G401.6 (cell line): ENCODE measurements at regions not wholly inside any gene's neighbourhood (a gene's known extent, or its start where the extent isn't known, plus 50 kb on each side); places are given as distances from the start of the nearest gene placed in this dataset.
A peak's percentile ranks its signal among the peaks of the same experiment; 100 is the strongest.
"Not testable (repeated sequence)": the region's sequence is repeated elsewhere in the genome, so short reads cannot be mapped to it uniquely, and the experiment has no call there.

Source experiments
- FAIRE-seq: peaks from 2 replicates; lab custom pipeline; 2012; peaks lifted over from hg19 to GRCh38; lab: Jason Lieb, UNC

DNA sequence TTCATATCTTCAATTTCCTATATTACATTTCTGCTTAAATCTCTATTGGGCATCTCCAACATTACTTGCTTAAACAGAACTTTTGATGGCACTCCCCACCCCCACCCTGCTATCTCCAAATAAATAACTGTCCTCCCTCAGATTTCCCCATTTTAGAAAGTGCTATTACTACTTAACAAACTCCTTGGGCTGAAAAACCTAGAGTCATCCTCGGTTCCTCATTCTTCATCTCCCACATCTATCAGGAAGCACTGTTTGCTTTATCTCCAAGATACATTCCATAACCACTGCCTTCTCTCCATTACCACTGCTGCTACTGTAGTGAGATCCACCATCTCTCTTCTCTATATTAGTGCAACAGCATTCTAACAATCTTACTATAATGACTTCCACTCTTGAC is 150.4 kb upstream of the CYRIA start:
- FAIRE-seq, result no peak

DNA sequence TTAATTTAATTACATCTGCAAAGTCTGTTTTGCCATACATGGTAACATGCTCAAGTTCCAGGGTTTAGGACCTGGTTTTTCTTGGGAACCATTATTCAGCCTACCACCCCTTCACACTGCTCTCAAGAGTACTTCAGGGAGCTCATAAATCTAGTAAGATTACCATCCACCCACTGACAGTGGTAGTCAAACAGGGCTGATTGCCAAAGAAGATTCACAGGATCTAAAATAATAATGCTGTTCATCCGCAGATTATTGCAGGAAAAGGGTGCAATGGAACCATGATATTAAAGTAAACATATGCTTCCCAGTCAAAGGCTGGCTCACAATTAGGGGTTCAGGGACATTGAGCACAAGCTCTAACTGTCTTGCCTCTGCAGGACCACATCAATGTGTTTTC is 148.0 kb upstream of the CYRIA start:
- FAIRE-seq, result no peak

DNA sequence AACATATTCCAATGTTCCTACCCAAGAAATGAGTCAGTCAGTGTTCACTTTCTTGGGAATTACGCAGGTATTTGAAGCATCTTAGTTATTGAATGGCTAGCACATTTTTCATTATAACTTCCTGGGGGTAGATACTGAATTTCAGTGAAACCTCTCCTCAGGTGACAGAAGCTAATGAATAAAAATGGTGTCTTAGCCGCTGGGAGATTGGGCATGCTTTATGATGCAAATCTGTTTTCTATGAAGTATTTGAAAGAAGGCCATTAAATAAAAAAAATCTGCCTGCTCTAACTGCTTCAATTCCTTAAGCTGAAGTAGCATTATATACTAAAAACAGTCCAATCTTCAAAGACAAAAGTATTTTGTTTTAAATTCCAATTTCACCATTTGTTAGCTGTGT is 132.8 kb upstream of the CYRIA start:
- no peak for FAIRE-seq

DNA sequence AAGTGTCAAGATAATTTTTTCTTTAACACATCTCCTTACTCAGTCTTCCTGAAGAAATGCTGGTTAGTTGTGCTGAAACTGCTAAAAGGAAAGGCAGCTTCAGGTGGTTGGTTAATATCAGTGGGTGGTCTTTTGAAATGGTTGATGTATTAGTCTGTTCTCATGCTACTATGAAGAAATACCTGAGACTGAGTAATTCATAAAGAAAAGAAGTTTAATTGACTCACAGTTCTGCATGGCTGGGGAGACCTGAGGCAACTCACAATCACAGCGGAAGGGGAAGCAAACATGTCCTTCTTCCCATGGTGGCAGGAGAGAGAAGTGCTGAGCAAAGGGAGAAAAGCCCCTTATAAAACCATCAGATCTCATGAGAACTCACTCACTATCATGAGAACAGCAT is 125.9 kb upstream of the CYRIA start:
- FAIRE-seq, result no peak

DNA sequence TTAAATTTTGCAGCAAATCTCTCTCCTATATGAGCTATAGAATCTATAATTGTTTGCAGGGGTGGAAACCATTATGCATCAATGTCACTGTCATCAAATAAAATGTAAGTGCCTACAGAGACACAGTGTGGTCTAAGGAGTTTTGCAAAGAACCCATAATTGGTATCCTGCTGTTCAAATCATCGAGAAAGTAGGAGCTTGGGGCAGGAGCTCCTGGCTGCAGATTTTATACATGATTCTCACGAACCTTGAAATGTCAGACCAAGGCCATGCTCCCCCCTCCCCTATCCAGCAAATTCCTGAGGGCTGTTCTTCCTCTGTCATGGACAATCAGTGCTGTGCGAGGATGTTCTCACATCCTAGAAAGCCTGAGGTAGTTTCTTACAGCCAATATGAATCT is 119.5 kb upstream of the CYRIA start:
- no peak for FAIRE-seq

DNA sequence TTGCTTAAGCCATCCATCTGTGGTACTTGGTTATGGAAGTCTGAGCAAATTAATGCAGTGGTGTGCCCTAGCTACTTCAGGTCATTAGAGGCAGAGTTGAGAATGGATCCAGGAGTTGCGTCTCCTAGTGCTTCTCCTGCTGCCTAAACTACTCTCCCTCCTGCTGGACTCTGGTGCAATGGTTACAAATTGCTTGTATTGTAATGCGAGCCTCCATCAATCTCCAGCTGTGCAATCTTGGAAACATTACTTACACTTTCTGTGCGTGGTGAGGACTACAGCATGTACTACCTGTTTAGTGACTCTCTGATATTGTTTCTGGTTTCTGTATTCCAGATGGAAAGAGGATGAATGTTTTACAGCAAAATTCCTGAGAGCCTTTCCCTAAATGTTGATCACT is 119.0 kb upstream of the CYRIA start:
- no peak for FAIRE-seq

DNA sequence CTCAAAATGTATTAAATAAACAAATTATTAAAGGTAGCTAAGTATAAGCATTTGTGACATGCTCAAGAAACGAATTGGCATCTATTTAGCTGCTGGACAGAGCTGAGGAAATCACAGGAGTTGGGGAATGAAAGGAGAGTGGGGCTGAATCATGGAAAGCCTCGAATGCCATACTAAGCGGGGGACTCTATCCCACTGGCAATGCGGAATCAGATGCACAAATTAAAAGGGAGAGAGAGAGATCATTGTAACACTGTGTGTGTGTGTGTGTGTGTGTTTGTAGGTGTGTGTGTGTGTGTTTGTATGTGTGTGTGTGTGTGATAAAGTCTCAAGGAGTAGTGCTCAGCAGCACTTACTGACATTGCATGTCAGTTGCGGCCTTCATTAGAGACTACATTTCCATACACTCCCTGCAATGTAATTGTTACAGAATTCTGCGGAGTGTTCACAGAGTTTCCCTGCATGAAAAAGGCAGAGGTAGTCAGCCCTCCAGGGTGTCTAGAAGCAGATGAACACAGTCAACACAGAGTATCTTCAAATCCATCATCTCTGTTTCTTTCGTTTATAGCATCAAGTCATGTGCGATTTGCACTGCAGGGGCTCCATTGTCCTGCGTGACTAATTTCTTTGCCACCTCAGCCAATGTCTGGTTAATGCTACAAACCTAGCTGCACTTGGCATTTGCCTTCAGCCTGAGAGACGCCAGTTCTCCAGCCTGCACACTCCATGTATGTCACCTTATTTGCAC is 111.7 kb upstream of the CYRIA start:
- no peak for FAIRE-seq

DNA sequence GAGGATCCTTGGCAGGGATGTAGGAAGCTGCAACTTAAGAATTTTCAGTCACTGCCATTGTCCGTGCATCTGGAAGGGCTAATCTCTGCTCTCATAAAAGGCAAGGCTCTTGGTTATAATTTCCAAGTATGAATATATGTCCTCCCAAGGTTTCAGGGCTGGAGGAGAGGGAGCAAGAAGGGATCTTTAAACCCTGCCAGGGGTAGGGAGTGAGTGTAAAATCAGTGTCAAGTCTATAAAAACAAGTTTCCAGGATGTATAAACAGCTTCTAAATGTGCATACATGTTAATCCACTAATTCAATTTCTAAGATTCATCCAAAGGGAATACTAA is 110.2 kb upstream of the CYRIA start:
- FAIRE-seq, result no peak

DNA sequence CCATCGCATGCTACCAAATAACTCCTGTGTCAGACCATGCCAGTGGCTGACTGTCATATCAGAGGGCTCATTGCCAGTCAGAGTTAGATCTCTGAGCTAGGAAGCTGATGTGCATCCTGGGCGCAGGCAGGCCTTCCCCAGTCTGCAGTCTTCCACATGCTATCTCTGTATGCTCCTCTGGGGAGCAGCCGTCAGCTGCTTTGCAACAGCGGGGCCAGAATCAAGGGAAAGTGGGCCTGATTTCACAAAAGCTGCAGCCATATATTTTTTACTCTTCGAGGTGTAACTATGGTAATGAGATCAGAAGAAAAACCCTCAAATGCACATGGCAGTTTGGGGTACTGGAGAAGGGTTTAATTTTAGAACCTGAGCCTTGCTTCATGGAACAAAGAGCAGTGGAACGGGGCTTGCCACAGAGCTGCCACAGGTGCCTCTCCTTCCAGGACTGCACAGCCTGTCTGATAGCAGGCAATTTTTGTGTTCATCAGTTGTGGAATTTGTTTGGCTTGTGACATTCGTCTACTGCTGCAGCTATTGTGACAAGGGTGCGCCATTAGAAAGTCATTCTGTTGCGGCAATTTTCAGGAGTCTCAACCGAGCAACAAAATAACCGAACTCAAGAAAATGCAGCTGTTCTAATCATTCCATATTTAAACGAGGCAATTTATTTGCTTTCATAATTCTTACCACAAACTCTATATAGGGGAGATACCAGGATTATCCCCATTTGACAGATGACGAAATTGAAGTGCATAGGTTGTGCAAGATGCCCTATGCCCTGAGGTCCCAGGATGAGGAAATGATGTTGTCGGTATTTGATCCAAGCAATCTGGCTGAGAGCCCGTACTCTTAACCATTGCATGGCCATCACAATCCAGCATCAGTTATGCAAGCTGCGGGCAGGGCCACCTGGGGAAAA is 109.6 kb upstream of the CYRIA start:
- FAIRE-seq, result no peak

DNA sequence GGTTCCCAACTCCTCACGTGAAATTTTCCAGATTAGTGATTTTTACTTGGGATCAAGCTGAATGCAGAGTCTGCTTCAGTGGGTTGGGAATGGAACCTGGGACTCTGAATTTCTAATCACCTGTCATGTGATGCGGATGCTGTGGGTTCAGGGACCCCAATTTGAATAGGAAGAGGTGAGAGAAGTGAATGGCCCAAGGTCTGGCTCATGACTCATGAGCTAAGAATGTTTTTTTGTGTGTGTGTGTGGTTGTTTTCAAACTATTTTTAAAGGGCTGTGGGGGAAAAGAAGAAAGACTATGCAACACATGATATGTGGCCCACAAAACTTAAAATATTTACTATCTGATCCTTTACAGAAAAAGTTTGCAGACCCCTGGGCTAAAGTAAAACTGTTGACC is 108.5 kb upstream of the CYRIA start:
- no peak for FAIRE-seq

DNA sequence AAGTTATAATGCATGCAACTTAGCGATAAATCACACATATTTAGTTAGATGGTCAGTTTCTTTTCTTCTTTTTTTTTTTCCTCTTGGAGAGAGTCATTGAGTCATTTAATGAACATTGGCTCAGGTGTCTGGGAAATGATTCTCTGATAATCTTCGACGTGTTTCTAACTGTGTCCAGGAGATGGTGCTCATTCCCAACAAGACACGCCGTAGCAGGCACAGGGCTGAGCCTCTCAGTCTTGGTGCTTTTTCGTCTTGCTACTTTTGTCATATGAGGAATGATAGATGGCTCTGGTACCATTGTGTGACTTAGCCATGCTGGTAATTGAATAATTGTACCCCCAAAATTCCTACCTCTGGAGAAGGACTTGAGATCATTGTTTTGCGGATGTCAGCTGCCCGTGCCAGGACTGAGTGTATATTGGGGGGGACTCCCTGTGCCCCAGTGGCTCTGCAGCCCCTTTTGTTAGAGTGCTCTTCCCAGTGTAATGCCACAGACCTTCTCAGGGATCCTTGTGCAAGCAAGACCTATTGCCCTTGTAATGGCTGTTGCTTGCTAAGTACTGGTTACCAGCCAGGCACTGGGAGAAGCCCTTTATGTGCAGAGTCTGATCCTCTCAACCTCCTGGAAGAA is 107.6 kb upstream of the CYRIA start:
- no peak for FAIRE-seq

DNA sequence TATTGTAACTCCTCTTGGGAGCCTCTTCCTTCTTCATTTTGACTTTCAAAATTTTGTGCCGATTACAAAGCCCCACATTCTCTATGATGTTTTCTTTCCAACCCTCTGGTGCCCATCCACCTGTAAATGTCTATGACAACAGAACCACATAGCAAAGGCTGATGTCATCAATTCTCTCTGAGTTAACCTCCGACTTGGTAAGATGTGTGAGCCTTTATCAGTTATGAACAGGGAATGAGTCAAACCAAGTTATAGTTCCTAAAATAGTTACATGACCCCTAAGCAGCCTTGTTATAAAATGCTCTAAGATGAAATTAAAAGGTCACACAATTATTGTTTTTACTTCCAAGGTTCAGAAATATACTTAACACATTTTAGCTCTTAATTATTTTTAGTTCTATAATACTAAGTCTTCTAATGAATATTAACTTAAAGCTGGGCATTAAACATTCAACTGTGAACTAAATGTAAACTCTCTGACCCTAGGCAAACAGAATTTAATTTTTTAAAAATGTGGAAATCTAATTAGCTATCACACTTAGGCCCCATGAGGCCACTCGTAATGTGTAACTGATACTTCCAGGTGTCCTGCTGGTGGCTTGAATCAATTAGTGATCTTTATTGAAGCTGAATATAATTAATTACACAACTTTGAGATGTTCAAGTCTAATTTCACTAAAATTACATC is 102.3 kb upstream of the CYRIA start:
- no peak for FAIRE-seq

DNA sequence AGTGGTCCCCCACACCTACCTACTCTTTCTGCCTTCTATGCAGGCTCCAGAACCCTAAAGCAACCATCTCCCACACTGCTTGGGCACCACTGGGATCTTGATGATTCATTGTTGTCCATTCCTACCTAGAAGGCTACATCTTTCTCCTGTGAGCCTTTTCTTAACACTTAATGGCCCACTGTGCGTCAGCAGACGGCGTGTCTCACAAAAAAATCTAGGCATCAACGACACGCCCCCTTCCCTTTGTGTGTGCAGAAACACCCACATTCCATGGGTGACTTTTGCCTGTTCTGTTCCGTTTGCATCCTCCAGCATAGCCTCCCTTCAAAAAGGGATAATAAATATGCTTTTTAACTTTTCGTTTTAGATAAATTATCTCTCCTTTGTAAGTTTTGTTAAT is 99.7 kb upstream of the CYRIA start:
- no peak for FAIRE-seq

DNA sequence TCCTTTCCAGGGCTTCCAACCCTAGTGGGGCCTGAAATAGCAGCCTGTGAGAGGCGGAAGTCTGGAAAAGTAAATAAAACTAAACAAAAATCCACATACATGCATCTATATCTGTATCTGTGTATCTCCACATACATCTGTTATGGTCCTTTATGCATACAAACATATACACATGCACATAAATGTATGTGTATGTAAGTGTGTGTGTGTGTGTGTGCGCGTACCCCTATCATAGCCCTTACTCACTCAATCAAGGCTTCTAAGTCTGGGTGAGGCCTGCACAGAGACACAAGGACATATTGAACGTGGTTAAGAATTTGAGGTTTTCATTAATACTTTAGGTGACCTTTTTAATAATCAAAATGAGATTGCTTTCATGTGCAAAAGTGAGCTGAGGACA is 98.9 kb upstream of the CYRIA start:
- FAIRE-seq, result no peak

DNA sequence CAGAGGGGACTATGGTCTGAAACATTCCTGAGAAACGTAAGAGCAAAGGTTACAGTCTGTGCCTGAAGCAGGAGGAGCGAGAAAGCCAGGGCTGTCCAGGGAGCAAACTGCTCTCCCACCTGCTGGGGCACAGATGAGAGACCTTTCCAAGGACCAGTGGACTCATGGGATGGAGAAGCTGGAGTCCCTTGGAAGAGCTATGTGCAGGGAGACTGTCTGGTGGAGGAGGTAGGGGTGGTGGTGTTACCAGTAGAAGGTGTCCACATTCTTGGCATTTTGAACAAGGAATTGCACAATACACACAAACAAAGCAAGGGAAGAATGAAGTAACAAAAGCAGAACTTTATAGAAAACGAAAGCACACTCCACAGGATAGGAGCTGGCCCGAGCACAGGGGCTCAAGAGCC is 97.9 kb upstream of the CYRIA start:
- FAIRE-seq, result no peak

DNA sequence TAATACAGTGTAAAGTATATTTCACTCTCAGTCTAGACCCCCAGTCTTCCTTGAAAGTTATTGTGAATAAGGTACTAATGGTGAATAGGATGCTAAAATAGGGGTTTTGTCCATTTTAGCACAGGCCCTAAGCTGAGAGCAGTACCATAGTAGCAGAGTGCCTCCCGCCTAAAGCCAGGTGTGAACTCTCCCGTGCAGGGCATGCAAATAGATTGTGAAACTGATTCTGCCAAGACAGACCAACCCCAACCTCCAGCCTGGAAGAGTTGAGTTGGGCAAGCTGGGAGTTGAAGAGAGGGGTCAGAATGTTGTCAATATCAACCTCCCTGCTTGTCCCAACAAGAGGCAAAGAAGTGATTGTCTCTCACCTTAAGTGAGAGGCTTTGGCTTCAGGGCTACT is 97.4 kb upstream of the CYRIA start:
- FAIRE-seq, result no peak

DNA sequence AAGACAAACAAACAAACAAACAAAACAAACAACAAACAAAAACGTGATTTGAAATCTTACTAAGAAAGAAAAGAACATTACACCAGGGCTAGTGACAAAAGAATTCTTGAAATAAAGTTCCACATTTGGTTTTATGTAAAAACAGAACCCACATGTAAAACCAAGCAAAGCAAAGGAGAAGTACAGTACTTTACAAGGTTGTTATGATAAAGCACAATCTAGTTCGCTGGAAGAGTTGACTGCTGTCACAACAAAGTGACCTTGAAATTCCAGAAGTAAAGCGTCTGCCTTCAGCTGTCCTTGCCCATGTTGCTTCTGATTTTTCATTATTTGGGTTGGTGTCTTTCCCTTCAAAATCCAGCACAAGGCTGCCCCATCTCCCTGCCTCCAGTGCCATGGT is 94.8 kb upstream of the CYRIA start:
- FAIRE-seq, result no peak

DNA sequence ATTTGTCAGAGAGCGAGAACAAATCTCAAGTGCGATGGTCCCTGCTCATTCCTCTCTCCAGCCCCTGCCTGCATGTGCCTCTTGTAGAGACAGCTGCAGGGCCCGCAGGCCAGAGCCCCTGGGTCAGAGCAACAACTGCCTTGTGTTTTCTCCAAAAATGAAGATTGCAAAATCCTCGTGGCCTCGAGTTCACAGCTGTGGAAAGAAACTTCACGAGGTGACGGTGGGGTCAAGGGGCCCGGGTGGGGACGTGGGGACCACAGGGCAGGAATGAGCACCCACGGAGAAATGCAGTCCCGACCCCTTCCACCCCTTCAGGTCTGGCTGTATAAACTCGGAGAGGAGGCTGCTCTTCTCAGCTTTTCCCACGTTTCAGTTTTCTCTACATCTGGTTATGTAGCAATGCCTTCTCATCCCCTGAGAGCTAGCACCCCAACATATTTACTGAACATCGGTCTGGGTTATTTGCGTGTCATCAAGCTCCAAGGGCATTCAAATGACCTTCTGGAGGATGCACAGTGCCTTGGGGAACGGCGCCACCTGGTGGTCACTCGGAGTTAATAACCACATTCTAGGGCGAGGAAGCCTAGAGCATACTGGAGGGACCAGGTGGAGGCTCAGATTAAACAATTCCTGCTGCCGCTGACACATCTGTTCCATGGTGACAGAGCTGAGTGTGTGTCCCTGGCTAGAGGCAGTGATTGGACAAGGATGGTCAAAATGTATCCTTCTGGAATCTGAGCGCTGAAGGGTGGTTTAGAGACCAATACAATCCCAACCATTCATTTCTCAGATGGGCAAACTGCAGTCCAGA is 91.4 kb upstream of the CYRIA start:
- FAIRE-seq, result peak; percentile 27

DNA sequence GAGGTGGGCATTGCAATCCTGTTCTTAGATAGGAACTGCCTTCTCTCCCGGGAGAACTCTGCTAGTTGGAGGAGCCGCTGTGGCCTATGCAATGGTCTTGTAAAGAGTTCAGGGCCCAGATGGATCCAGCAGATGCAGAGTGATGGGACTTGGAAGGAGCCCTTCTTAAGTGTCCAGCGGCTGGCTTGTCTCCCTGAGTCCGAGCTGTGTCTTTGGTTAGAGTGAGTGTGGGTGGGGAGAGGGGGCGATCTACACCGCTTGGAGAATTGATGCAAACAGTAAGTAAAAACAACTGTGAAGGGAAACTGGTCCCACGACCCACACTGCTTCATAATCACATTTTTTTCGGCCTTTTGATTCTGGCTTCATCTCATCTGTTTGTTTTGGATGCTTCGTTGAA is 89.8 kb upstream of the CYRIA start:
- FAIRE-seq, result no peak

DNA sequence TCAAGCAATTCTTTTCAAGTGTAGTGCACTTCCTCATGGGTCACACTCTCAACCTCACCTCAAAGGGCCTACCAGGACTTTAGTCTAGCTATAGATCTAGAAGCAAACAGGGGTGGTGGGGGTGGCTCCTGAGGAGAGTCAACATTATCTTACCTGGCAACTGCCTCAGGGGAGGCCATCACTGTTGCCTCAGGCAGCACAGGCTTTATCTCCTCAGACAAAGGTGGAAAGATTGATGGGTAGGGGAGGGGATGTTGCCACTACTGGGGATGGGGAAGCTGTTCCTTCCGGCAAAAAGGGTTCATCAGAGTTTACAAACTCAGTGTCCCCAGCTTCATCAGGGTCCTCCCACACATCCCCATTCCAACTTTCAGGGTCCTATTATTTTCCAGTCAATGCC is 87.4 kb upstream of the CYRIA start:
- FAIRE-seq, result not testable (repeated sequence)

DNA sequence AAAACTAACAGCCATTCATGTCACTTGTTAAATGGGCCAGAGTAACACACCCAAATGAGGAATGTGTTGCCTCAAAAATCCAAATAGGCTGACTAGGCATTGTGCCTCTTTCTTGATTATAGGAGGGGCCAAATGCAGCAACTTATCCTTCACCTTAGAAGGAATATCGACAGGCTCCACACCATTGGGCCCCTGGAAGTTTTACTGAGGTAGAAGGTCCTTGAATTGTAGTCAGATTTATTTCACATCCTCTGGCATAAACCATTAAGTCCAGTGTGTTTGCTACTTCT is 85.2 kb upstream of the CYRIA start:
- FAIRE-seq, result not testable (repeated sequence)
